A673 (cell line): ENCODE measurements at regions not wholly inside any gene's neighbourhood (a gene's known extent, or its start where the extent isn't known, plus 50 kb on each side); places are given as distances from the start of the nearest gene placed in this dataset.

Experiments used
- CTCF ChIP-seq: fragments of 300-800, 200-600 bp; sonication (generic); conservative IDR thresholded peaks from 2 replicates; pipeline ENCODE4 v1.5.1; 2017; ENCODE audit warnings: low read depth, mild to moderate bottlenecking, antibody characterized with exemption, low read length, moderate library complexity, mixed read lengths
- EZH2 ChIP-seq: fragments of 200-600 bp; sonication (generic); IDR thresholded peaks from 2 replicates; pipeline ENCODE4 v1.6.1; 2017; ENCODE audit warnings: borderline replicate concordance, low read depth, mild to moderate bottlenecking, mixed read lengths, antibody characterized with exemption, low read length; ENCODE audit not compliant: poor library complexity, severe bottlenecking

GRCh38 chrX:138908577-138908976 is 197.1 kb upstream of the FGF13 start:
- TF ChIP-seq EZH2 (no peak), CTCF (no peak)
